ENCODE measurements at regions not wholly inside any gene's neighbourhood (a gene's known extent, or its start where the extent isn't known, plus 50 kb on each side); places are given as distances from the start of the nearest gene placed in this dataset.
"Not testable (repeated sequence)": the region's sequence is repeated elsewhere in the genome, so short reads cannot be mapped to it uniquely, and the experiment has no call there.

DNA sequence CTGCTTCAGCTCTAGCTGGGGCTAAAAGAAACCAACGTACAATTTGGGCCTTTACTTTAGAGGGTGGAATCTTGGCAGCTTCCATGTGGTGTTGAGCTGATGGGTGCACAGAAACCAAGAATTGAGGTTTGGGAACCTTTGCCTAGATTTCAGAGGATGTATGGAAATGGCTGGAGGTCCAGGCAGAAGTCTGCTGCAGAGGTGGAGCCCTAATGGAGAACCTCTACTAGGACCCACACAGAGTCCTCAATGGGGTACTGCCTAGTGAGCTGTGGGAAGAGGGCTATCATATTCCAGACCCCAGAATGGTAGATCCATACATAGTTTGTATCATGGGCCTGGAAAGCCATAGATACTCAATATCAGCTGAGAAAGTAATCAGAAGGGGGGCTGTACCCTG, 500.4 kb upstream of the ATP2B1 start:
- ChIA-PET POLR2A (no interaction called here), CTCF (interaction anchor here (0.6 kb wide), 1 partner anchor 20 kb away, joined by 3 read pairs; no protein-coding TSS in a partner anchor)
- TF ChIP-seq, protein P1, sequence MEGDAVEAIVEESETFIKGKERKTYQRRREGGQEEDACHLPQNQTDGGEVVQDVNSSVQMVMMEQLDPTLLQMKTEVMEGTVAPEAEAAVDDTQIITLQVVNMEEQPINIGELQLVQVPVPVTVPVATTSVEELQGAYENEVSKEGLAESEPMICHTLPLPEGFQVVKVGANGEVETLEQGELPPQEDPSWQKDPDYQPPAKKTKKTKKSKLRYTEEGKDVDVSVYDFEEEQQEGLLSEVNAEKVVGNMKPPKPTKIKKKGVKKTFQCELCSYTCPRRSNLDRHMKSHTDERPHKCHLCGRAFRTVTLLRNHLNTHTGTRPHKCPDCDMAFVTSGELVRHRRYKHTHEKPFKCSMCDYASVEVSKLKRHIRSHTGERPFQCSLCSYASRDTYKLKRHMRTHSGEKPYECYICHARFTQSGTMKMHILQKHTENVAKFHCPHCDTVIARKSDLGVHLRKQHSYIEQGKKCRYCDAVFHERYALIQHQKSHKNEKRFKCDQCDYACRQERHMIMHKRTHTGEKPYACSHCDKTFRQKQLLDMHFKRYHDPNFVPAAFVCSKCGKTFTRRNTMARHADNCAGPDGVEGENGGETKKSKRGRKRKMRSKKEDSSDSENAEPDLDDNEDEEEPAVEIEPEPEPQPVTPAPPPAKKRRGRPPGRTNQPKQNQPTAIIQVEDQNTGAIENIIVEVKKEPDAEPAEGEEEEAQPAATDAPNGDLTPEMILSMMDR (IDR thresholded peaks at IDR 0.05; ENCODE audit: insufficient read depth, low read depth, low read length): no peak
- Histone ChIP-seq H3K4me3 (ENCODE audit: low read depth, low read length) (no peak overlapping the region), H3K36me3 (ENCODE audit: control insufficient read depth, insufficient read depth, low read length) (no peaks in the 10 kb centered on the region), H3K27me3 (ENCODE audit: control insufficient read depth, insufficient read depth, low read length) (no peaks in the 10 kb centered on the region)
- no peak for DNase-seq (ENCODE audit: low read depth)

DNA sequence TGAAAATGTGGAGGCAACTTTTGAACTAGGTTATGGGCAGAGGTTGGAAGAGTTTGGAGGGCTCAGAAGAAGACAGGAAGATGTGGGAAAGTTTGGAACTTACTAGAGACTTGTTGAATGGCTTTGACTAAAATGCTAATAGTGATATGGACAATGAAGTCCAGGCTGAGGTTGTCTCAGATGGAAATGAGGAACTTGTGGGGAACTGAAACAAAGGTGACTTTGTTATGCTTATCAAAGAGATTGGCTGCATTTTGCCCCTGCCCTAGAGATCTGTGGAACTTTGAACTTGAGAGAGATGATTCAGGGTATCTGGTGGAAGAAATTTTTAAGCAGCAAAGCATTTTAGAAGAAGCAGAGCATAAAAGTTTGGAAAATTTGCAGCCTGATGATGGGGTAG, 499.7 kb upstream of the ATP2B1 start:
- CTCF ChIA-PET: interaction anchor here (0.6 kb wide), 1 partner anchor 21 kb away, joined by 3 read pairs; no protein-coding TSS in a partner anchor
- H3K4me3 ChIP-seq (ENCODE audit: low read depth, low read length); DNase-seq (ENCODE audit: low read depth); H3K27me3 ChIP-seq (ENCODE audit: control insufficient read depth, insufficient read depth, low read length); H3K36me3 ChIP-seq (ENCODE audit: control insufficient read depth, insufficient read depth, low read length); POLR2A ChIA-PET: not testable (repeated sequence)

DNA sequence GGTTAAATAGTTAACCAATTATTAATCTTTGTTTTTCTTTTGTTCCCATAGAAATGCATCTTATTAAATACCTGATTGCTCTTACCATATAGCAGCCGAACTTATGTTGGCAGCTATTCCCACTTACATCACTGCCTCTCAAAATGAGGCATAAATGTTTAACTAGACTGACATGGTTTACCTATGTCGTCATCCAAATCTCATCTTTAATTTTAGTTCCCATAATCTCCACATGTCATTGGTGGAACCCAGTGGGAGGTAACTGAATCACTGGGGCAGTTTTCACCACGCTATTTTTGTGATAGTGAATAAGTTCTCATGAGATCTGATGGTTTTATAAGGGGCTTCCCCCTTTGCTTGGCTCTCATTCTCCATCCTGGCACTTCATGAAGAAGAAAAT, 499.2 kb upstream of the ATP2B1 start:
- no peaks in the 10 kb centered on the region for H3K27me3 ChIP-seq (ENCODE audit: control insufficient read depth, insufficient read depth, low read length)
- no peak for DNase-seq (ENCODE audit: low read depth)
- H3K4me3 ChIP-seq (ENCODE audit: low read depth, low read length): no peak overlapping the region
- H3K36me3 ChIP-seq (ENCODE audit: control insufficient read depth, insufficient read depth, low read length): no peaks in the 10 kb centered on the region
- TF ChIP-seq, protein P1 (IDR thresholded peaks at IDR 0.05; ENCODE audit: insufficient read depth, low read depth, low read length): no peak
- ChIA-PET CTCF (no interaction called here), POLR2A (no interaction called here)

DNA sequence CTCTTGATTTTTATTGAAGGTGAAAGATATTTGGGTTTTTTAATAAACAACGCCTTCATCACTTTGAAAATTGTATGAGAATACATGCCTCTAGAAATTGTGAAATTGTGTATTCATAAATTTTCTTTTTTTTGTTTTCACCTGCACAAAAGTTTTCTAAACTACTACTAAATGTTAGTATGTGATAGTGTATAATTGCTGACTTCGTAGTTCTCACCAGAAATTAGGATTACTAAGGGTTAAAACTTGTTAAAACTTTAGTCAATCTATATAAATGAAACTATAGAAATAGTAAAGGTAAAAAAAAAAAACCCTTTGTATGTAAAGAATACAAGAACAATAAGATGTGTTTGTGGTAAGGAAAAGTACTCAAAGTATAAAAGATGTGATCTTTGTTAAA, 496.5 kb upstream of the ATP2B1 start:
- Histone ChIP-seq H3K4me3 (ENCODE audit: low read depth, low read length) (no peak overlapping the region), H3K36me3 (ENCODE audit: control insufficient read depth, insufficient read depth, low read length) (no peaks in the 10 kb centered on the region), H3K27me3 (ENCODE audit: control insufficient read depth, insufficient read depth, low read length) (no peaks in the 10 kb centered on the region)
- POLR2A ChIA-PET: no interaction called here
- TF ChIP-seq, protein P1 (IDR thresholded peaks at IDR 0.05; ENCODE audit: insufficient read depth, low read depth, low read length): no peak
- CTCF ChIA-PET: no interaction called here
- no peak for DNase-seq (ENCODE audit: low read depth)

DNA sequence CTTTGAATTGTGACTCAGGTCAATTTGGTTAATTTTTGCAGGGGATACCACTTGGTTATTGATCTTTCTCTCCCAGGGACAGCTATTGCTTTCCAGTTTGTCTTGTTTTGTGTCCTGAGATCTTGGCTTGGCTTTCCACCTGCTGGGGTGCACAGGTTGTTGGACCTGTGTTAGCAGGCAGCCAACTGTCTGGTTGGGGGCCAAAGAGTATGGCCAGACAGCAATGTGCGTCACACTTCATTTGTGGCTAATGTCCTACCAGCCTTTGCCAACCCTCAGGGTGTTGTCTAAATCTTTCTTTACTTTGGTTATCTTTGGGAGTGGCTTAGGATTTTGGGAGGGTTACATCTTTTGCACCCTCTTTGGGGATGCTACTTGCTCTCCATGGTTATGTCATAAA, 494.9 kb upstream of the ATP2B1 start:
- no peak for DNase-seq (ENCODE audit: low read depth)
- Histone ChIP-seq H3K27me3 (ENCODE audit: control insufficient read depth, insufficient read depth, low read length) (no peaks in the 10 kb centered on the region), H3K4me3 (ENCODE audit: low read depth, low read length) (no peak overlapping the region), H3K36me3 (ENCODE audit: control insufficient read depth, insufficient read depth, low read length) (no peaks in the 10 kb centered on the region)
- TF ChIP-seq, protein P1 (IDR thresholded peaks at IDR 0.05; ENCODE audit: insufficient read depth, low read depth, low read length): no peak
- POLR2A ChIA-PET: no interaction called here
- CTCF ChIA-PET: no interaction called here

DNA sequence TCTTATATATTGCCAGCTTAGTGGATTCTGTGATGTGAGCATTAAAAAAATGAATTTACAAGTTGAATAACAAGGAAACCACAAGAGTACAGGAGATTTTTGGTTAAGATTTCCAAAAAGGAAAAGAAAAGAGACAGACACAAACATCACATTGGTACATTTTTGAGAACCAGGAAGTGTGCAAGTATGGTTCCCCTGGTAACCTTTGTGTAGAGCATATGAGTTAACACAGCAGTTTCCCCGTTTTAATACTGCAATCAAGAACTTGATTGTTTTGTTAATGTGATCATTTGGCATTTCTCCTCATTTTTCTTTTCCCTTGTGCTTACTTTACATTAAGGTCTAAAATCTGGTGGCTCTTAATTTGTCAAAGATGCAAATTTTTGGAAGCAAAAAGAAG, 490.4 kb upstream of the ATP2B1 start:
- ChIA-PET CTCF (no interaction called here), POLR2A (no interaction called here)
- Histone ChIP-seq H3K36me3 (ENCODE audit: control insufficient read depth, insufficient read depth, low read length) (no peaks in the 10 kb centered on the region), H3K27me3 (ENCODE audit: control insufficient read depth, insufficient read depth, low read length) (no peaks in the 10 kb centered on the region), H3K4me3 (ENCODE audit: low read depth, low read length) (no peak overlapping the region)
- DNase-seq (ENCODE audit: low read depth): no peak
- TF ChIP-seq, protein P1 (IDR thresholded peaks at IDR 0.05; ENCODE audit: insufficient read depth, low read depth, low read length): no peak

All from BJ (cell line).